HG02763 (cell line): ENCODE measurements at regions not wholly inside any gene's neighbourhood (a gene's known extent, or its start where the extent isn't known, plus 50 kb on each side); places are given as distances from the start of the nearest gene placed in this dataset.
"Not testable (repeated sequence)": the region's sequence is repeated elsewhere in the genome, so short reads cannot be mapped to it uniquely, and the experiment has no call there.

Source experiments
- ATAC-seq: cut with Tn5 transposase; IDR thresholded peaks from one replicate; pipeline ENCODE4 v1.9.1; 2021; ENCODE audit warnings: mild to moderate bottlenecking, moderate library complexity; ENCODE audit not compliant: unreplicated experiment

DNA sequence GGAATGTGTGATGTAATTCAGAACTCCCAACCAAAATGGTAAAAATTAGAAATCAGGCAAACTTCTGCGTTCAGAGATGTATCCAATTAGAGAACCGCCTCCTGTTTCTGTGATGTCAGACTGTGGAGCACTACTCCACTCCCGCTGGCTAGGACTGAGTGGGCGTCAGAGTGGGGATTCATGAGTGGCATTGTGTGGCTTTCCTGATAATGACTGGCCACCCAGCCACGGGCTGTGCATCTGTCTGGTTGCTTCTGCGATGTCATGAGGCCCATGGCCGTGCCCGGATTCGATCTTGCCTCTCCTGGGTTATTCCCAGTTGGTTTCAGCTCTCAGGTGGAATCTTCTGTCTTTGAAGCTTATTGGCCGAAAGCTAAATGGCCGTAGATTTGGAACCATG is 87.1 kb upstream of the KCNA1 start:
- no peak for ATAC-seq

DNA sequence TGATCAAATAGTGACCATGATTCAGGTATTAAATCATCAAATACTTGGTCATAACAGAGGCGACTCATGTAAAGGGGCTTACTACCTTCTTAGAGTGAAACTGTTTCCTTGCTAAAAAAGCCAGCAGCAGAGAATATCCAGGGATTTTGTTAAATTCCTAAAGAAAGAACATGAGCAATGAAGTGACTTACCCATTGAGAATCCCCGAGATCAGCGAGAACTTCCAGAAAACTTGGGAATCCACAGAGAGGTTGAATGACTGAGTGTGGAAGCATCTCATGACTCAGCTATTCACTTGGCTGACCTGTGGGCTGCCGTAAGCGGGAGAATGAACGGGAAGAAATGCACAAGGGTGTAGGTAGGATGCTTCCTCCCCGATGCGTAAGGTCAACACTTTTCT is 85.3 kb upstream of the KCNA1 start:
- ATAC-seq, result no peak

DNA sequence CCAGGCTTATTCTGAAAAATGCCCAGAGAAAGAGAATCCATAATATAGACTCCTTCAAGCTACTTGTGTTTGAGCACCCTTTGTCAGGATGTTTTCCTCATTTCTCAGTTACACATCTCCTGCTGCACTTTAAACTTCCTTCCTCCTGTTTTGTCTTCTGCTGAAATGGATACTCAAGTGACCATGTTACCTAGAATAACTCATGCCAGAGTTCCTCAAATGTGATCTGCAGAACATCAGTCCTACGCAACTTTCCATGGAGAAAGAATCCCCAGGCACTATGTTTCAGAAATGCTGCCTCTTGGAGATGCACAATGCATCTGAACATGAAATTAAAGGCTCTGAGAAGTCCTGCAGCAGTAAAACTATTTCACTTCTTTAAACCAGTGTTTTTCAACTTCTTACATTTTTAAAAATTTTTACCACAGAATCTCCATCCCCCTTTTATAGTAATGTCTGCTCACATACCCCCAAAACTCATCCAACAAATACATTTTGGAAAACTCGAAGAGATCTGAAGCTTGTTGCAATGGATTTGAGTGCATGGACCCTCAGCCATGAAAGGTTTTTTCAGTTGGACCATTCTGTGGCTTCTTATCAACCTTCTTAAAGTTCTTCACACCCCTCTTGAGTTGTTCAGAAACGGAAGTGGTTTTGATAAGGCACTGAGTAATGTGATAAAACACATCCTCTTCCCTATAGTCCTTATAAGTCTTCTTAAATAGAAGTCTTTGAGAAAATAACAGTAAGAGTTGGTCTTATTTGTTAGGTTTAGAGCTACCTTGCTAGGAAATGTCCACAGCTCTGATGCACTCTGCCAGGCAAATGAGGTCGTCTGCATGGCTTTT is 84.5 kb upstream of the KCNA1 start:
- ATAC-seq, result no peak

DNA sequence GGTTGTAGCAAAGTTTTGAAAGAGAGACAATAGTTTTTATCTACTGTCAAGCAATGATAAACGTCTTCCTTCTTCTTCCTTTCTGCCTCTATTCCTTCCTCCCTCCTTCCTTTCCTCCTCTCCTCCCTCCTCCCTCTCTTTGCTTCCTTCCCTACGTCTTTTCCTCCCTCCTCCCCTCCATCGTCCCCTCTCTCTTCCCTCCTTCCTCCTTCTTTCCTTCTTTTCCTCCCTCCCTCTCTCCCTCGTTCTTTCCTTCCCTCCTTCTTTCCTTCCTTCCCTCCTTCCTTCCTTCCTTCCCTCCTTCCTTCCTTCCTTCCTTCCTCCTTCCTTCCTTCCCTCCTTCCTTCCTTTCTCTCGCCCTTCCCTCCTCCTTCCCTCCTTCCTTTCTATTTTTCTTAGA is 82.8 kb upstream of the KCNA1 start:
- ATAC-seq, result no peak

DNA sequence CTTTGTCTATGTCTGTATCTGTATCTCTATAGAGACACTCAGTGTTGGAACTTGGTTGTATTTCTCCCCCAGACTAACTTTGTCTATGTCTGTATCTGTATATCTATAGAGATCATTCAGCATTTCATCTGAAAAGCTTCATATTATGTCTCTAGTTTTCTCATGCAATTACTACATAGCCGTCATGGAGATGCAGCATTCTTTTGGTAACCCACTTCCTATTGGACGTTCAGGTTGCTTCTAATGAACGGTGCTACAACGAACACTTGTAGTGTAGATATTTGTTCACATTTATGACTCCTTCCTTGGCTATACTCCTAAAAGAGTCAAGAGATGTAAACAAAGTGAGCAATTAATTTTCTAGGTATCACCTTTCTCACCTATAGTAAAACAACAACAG is 81.5 kb upstream of the KCNA1 start:
- no peak for ATAC-seq

DNA sequence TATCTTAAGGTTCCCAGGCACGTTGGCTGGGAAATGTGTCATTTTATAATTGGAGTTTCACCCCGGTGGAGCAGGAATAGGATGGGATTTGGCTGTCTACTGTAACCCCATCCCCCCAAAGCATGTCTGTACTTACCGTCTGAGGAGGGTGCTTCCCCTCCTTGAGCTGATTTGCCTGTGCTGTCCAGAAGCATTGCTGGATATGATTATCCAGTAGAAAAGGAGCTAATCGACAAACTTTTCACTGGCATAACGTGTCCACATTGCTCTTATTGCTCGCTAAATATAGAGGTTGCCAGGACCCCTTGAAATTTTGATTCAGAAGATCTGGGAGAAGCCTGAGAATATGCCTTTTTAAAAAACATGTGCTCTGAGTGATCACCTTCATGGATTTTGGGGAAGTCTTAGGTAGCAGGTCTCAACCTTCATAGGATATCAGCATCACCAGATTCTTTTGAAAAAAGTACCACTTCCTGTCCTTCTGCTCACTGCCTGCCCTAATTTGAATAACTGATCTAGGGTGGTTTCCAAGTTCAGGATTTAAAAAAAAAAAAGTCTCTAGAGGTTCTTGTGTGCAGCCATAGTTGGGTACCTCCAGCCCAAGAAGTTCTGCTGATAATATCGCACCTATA is 80.4 kb upstream of the KCNA1 start:
- ATAC-seq, result peak; percentile 85

DNA sequence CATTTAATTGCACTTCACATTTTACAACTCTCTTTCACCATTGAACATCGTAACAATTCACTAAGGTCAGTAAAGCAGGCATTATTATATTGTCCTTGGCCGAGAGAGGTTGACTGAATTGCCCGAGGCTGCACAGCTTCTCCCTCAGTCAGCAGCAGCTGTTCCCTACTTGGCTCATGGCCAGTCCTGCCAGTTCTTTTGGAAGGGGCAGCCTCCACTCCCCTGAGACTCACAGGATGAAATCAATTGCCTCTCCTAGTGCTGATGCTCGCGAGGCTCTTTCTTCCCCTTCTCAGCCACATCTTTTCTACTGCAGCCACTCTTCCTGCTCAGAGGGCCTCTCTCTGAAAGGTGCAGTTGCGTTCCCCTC is 79.9 kb upstream of the KCNA1 start:
- ATAC-seq, result peak; percentile 20

DNA sequence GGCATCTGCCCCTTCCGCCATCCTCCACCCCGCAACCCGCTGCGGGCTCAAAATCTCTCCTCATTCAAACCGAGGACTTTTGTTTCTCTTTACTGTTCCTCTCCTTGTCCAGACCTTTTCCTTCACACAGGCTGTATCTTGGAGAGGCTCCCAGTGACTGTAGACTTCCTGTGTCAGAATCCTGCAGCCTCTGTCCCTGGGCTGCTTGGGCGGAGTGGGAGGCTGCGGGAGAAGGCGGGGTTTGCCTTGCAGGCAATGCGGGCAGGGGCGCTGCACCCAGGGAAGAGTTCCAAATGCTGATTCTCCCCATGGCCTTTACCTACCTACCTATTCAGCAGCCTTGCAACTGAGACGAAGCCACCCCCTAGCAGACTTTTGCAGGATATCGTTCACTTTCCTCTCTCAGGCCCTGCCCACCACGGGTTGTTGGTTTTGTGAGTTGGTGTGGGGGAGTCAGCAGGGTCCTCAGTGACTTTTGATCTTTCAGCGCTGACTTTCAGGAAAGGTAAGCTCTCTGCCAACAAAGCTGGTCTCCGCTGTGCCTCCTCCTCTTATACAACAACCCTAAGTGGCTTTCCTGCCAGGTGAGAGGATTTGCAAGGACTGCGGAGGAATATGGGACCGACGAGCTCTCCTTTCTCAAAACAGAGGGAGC is 79.0 kb upstream of the KCNA1 start:
- ATAC-seq, result no peak

DNA sequence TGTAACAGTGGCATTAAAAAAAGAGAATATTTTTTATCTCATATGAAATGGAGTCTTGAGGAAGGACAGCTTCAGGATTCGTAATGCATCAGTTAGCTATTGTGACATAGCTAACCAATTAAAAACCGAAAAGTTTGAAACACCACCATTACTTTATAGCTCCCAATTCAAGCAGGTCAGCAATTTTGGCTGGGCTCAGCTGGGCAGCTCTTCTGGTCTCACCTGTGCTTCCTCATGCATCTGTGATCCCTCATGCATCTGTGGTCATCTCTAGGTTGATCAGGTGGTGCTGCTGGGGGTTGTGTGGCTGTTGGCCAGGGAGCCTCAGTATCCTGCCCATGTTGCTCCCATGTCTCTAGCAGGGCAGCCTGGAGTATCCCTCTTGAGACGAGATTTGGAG is 76.7 kb upstream of the KCNA1 start:
- no peak for ATAC-seq

DNA sequence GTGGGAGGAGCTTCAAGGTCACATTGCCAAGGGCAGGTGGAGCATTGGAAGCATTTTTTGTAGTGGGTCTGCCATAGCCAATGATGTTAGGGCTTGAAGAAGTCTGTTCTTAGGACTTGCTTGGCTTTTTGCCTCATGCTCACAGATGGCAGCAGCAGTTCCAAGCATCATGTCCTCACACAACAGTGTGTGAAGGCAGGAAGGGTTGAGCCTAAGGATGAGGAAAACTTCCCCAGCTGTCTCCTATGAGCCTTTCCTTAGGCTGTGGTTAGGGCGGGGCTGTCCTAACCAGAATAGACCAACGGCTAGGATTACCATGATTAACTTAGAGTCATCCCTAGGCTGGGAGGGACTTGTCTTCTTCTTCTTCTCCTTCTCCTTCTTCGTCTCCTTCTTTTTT is 76.2 kb upstream of the KCNA1 start:
- no peak for ATAC-seq

DNA sequence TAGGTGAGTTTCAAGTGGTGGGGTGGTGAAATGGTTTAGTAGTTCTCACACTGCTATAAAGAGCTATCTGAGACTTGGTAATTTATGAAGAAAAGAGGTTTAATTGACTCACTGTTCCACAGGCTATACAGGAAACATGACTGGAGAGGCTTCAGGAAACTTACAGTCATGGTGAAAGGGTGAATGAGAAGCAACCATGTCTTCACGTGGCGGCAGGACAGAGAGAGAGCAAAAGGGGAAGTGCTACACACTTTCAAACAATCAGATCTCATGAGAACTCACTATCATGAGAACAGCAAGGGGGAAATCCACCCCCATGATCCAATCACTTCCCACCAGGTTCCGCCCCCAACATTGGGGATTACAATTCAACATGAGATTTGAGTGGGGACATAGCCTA is 67.3 kb upstream of the KCNA1 start:
- ATAC-seq, result not testable (repeated sequence)

DNA sequence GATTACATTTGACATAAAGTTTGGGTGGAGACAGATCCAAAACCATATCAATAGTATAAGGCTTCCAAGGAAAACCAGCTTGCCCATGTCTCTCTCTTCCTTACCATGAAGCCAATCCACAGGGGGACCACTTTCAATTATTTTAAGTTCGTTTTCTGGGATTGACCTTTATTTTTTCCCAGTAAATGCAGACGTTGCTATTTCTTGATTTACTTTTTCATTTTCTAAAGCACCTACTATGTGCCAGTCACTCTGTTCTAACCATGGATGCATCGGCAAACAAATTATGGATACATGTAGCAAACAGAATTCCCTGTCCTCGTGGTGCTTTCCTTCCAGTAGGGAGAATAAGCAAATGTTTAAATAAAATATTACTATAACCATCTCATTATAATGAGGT is 65.8 kb upstream of the KCNA1 start:
- ATAC-seq, result no peak

DNA sequence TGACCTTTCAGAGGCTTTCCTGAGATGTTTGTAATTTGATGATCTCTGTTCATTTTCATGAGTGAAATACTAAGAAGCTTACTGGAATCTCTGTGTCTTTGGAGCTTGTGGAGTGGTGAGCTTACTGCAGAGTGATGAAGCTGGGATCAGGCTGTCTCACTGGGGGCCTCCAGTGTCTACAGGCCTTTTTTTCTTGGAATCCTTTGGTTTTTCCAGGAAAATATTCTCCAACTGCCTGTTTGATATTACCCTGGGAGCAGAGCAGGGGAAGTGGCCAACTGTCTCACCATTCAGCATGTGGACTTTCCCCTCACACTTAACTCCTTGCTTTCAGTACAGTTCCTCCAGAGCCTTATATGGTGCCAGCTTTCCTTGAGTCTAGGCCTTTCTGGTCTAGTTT is 62.0 kb upstream of the KCNA1 start:
- ATAC-seq, result no peak

DNA sequence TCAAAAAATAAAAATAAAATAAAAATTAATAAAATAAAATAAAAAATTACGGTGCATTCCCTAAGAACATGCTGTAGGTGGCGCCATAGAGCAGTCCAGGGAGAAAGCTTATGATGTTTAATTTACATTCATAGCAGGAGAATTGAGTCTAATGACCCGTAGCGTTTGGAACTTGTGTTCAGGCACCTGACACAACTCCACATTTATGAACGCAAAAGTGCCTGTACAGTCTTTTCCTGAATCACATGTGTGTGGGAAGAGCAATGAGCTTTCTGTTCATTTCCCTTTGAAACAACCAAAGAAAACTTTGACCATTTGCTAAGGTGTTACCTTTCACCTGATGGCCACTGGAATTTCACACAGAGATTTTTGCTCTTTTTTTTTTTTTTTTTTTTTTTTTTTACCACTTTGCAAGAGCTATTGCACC is 60.6 kb upstream of the KCNA1 start:
- no peak for ATAC-seq

DNA sequence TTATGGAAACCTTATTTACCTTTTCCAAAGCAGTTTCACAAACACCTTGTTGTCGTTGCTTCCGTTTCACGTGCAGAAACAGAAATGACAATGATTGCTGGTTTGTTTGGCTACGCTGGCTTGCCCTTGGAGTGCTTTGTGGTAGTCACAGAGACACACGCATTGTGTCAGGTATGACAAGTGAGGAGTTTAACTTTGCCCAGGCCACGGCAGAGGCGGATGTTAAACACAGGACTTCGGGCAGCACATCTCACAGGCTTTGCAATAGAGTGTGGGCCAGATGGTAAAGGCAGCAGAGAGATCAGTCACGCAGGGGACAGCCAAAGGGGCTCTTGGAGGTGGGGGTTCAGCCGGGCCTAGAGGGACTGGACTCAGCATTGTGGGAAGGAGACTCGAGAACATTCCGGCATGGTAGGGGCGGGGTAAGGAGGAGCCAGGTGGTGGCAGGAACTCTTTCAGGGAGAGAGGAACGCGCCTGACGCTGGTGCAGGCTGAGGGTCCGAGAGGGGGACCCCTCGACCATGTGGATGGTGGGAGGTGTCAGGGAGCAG is 59.8 kb upstream of the KCNA1 start:
- ATAC-seq, result no peak

DNA sequence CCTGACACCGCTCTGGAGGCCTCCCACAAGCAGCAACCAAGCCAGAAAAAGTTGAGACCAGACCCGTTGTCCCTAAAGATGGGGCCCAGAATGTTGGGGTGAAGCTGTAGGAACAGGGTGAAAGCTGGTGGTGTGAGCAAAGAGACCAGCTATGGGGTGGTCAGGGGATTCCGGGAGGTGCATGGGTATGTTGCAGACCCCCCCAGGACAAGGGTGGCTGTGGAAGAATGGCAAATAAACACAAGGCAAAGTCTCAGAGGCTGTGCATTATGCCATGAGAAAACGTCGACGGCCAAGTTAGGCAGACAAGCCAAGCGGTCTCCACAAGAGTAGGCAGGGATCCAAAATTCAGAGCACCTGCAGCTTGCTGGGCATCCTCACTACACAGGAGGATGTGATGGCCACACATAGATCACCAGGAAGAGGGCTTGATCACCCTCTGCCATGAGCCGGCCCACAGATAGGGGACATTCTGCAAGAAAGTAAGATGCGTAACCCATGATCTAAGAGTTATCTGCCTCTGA is 58.8 kb upstream of the KCNA1 start:
- no peak for ATAC-seq

DNA sequence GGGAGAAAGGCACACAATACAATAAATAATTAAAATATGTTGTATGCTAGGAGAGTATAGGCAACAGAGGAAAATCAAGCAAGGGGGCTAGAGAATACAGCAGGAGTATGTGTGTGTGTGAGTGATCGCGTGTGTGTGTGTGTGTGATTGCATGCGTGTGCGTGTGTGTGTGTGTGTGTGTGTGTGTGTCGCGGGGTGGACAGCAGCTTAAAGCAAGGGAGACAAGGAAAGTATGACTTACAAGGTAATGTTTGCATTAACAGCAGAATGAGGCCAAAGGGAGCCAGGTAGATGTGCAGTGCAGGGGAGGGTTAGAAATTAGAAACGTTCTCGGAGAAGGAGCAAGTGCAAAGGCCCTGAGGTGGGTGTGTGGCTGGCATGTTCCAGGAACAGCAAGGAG is 57.4 kb upstream of the KCNA1 start:
- ATAC-seq, result no peak

DNA sequence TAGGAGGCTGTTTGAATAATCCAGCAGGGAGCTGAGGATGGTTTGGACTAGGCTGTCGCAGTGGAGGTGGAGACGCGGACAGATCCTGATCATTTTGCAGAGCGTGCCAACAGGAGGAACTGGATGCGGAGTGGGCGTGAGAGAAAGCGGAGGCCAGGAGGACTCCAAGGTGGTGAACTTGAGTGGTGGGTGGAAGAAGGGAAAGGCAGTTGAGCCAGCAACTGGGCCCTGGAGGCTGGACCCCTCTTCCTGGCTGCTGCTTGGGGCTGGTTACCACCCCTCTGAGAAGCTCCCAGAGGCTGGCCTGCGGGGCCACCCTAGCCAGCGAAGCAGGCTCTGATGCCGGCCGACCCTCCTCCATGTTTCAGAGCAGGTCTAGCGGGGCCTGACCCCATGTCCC is 56.8 kb upstream of the KCNA1 start:
- ATAC-seq, result no peak

DNA sequence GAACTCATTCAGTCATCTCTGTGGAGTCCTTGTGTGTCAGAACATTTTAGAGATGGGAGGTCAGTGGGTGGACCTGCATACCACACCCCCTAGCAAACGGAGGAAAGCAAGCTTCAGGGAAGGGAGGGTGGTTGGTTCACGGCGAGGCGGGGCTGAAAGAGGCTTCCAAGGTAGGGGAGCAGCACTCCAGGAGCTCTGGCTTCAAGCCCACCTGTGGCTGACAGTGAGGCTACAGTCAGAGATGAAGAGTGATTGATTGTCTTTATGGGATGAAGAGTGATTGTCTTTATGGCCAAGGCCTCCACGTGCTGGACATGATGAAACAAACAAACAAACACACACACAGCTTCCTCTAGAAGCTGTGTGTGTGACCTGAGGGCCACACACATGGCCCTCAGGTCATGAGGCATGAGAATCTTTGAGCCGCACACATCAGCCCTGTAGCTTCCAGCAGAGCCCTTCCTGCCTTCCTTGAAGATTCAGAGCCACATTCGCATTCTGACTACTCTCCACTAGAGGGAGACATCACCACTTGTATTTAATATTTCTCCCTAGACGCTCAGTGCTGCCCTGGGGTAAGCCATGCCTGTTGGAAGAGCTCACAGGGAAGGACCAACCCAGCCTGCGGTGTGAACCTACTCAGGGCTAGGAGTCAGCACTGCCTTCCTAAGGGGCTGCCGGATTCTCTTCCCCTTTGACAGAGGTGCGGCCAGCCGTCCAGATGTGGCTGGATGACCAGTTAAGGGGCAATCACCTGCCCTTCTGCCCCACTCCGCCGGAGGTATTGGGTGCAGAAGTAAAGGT is 54.4 kb upstream of the KCNA1 start:
- peak; percentile 66 for ATAC-seq

DNA sequence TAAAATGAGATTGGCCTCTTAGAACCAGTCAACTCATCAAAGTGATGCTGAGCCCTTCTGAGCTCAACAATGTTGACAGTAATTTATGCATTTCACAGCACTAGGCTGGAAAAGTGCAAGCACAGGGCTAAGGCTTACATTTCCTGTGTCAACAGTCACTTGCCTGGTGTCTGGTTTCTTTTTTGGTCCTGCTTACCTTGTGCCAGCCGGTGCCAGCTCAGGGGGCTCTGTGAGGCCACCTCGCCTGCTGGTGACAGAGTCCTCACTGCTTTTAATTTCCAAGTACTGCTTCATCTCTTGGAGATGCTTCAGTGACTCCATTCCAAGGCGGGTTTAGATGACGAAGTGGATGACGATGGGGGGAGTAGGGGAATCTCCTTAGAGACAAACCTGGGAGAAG is 53.1 kb upstream of the KCNA1 start:
- ATAC-seq, result no peak
